A673 (cell line): ENCODE measurements at regions not wholly inside any gene's neighbourhood (a gene's known extent, or its start where the extent isn't known, plus 50 kb on each side); places are given as distances from the start of the nearest gene placed in this dataset.
A peak's percentile ranks its signal among the peaks of the same experiment; 100 is the strongest.

Experiments
- BruUV-seq: library from RNA; stranded (reverse); fragments of 400-500 nt; replicated peaks from 2 replicates; lab custom pipeline; 2021; lab: Mats Ljungman, UMichigan
- CTCF ChIA-PET: fragments of 300-600 bp; sonication (Branson Sonifier 250); formaldehyde crosslinking; loops from one replicate; lab custom pipeline; 2022; ENCODE audit warnings: antibody characterized with exemption; lab: Charles Lee
- POLR2A ChIA-PET: fragments of 300-600 bp; sonication (Branson Sonifier 250); formaldehyde crosslinking; loops from one replicate; lab custom pipeline; 2022; ENCODE audit warnings: antibody characterized with exemption; ENCODE audit not compliant: low non-redundant PET; lab: Charles Lee
- DNase-seq: peaks from one replicate; pipeline ENCODE4 v3.0.0-alpha.2; 2015; ENCODE audit warnings: low spot score
- H3K27ac ChIP-seq: fragments of 200-600 bp; sonication (generic); 2 replicates; pipeline ENCODE4 v1.5.1; 2016; ENCODE audit warnings: mixed run types, low read depth, mild to moderate bottlenecking, mixed read lengths, antibody characterized with exemption, low read length; ENCODE audit not compliant: poor library complexity, severe bottlenecking
- H3K27me3 ChIP-seq: fragments of 200-600 bp; sonication (generic); replicated peaks from 2 replicates; pipeline ENCODE4 v1.6.1; 2017; ENCODE audit warnings: mixed run types, low read depth, mild to moderate bottlenecking, mixed read lengths, antibody characterized with exemption, low read length; ENCODE audit not compliant: insufficient read depth, poor library complexity
- H3K36me3 ChIP-seq: fragments of 200-600 bp; sonication (generic); 2 replicates; pipeline ENCODE4 v1.6.1; 2016; ENCODE audit warnings: mixed run types, mild to moderate bottlenecking, mixed read lengths, antibody characterized with exemption, low read length; ENCODE audit not compliant: insufficient read depth, poor library complexity, severe bottlenecking
- H3K4me1 ChIP-seq: fragments of 200-600 bp; sonication (generic); 2 replicates; pipeline ENCODE4 v1.6.1; 2017; ENCODE audit warnings: mixed run types, mild to moderate bottlenecking, mixed read lengths, antibody characterized with exemption, low read length; ENCODE audit not compliant: insufficient read depth, poor library complexity, severe bottlenecking
- H3K4me3 ChIP-seq: fragments of 200-600 bp; sonication (generic); 2 replicates; pipeline ENCODE4 v1.5.1; 2016; ENCODE audit warnings: low read depth, mixed run types, mild to moderate bottlenecking, mixed read lengths, low read length; ENCODE audit not compliant: poor library complexity, severe bottlenecking
- H3K9me3 ChIP-seq: fragments of 200-600 bp; sonication (generic); 2 replicates; pipeline ENCODE4 v1.6.1; 2016; ENCODE audit warnings: mixed run types, low read depth, mild to moderate bottlenecking, mixed read lengths, antibody characterized with exemption, low read length; ENCODE audit not compliant: poor library complexity, severe bottlenecking
- CTCF ChIP-seq: fragments of 300-800, 200-600 bp; sonication (generic); conservative IDR thresholded peaks from 2 replicates; pipeline ENCODE4 v1.5.1; 2017; ENCODE audit warnings: low read depth, mild to moderate bottlenecking, antibody characterized with exemption, low read length, moderate library complexity, mixed read lengths
- EZH2 ChIP-seq: fragments of 200-600 bp; sonication (generic); IDR thresholded peaks from 2 replicates; pipeline ENCODE4 v1.6.1; 2017; ENCODE audit warnings: borderline replicate concordance, low read depth, mild to moderate bottlenecking, mixed read lengths, antibody characterized with exemption, low read length; ENCODE audit not compliant: poor library complexity, severe bottlenecking
- intact Hi-C: fragments of 100-400 bp; cut with micrococcal nuclease; formaldehyde crosslinking; loops from one replicate; pipeline ENCODE4 v1.10.0; 2022; ENCODE audit not compliant: unreplicated experiment

GRCh38 chr3:124491098-124491497, 239.2 kb upstream of the UMPS start:
- no peak for DNase-seq
- intact Hi-C loops, result no loop called here
- CTCF ChIA-PET, result no interaction called here
- Histone ChIP-seq H3K9me3 (no peaks in the 10 kb centered on the region), H3K36me3 (no peaks in the 10 kb centered on the region), H3K4me3 (no peak overlapping the region), H3K27ac (no peak overlapping the region), H3K27me3 (no peaks in the 10 kb centered on the region), H3K4me1 (peaks cover 22% of the 10 kb centered on the region)
- BruUV-seq, result no TSS peak
- no peak for TF ChIP-seq CTCF
- no peak for TF ChIP-seq EZH2
- POLR2A ChIA-PET, result no interaction called here

- no TSS peak for BruUV-seq
- Histone ChIP-seq H3K27ac (no peak overlapping the region), H3K27me3 (no peaks in the 10 kb centered on the region), H3K9me3 (no peaks in the 10 kb centered on the region), H3K4me1 (peaks cover 26% of the 10 kb centered on the region), H3K36me3 (no peaks in the 10 kb centered on the region), H3K4me3 (no peak overlapping the region)
- DNase-seq, result no peak
- TF ChIP-seq CTCF (no peak), EZH2 (no peak)
- CTCF ChIA-PET, result no interaction called here
- POLR2A ChIA-PET, result no interaction called here
- intact Hi-C loops, result no loop called here
These were observed 238.4 kb upstream of the UMPS start for GRCh38 chr3:124491875-124492274.

- TF ChIP-seq EZH2 (no peak), CTCF (peak; percentile 40)
- no peaks in the 10 kb centered on the region for H3K27me3 ChIP-seq
- H3K4me1 ChIP-seq, result peaks cover 23% of the 10 kb centered on the region
- H3K27ac ChIP-seq, result no peak overlapping the region
- ChIA-PET POLR2A (no interaction called here), CTCF (no interaction called here)
- BruUV-seq, result no TSS peak
- H3K4me3 ChIP-seq, result no peak overlapping the region
- intact Hi-C loops, result no loop called here
- no peaks in the 10 kb centered on the region for H3K9me3 ChIP-seq
- no peaks in the 10 kb centered on the region for H3K36me3 ChIP-seq
- DNase-seq, result peak; percentile 48
These were observed 237.4 kb upstream of the UMPS start for GRCh38 chr3:124492824-124493223.
